Esophagus muscularis mucosa (tissue), 4 donors: ENCODE measurements at regions not wholly inside any gene's neighbourhood (a gene's known extent, or its start where the extent isn't known, plus 50 kb on each side); places are given as distances from the start of the nearest gene placed in this dataset.

ENCODE experiments used
- EP300 ChIP-seq: sonication (generic); formaldehyde crosslinking; IDR thresholded peaks from one replicate; pipeline ENCODE4 v1.6.1; 2017; ENCODE audit warnings: antibody characterized with exemption
- POLR2A ChIP-seq: fragments of 450-650 bp; IDR thresholded peaks from one replicate; pipeline ENCODE4 v1.6.1; 2017; ENCODE audit warnings: antibody characterized with exemption, moderate library complexity, mild to moderate bottlenecking, low read depth
- POLR2AphosphoS5 ChIP-seq, 2 donors: sonication (generic); formaldehyde crosslinking; IDR thresholded peaks; one replicate each; pipeline ENCODE4 v1.6.1; 2017; ENCODE audit warnings: antibody characterized with exemption in 2 of 2
- TF ChIP-seq, protein P1 (sequence below), 3 experiments: fragments of 200-600 bp in 2 of 3; fragments of 450-650 bp in 1 of 3; sonication (generic) in 2 of 3; IDR thresholded peaks; one replicate each; pipeline ENCODE4 v1.5.1; 2017 to 2019; ENCODE audit warnings: antibody characterized with exemption in 3 of 3, mild to moderate bottlenecking in 2 of 3, moderate library complexity in 1 of 3

- TF ChIP-seq, protein P1, sequence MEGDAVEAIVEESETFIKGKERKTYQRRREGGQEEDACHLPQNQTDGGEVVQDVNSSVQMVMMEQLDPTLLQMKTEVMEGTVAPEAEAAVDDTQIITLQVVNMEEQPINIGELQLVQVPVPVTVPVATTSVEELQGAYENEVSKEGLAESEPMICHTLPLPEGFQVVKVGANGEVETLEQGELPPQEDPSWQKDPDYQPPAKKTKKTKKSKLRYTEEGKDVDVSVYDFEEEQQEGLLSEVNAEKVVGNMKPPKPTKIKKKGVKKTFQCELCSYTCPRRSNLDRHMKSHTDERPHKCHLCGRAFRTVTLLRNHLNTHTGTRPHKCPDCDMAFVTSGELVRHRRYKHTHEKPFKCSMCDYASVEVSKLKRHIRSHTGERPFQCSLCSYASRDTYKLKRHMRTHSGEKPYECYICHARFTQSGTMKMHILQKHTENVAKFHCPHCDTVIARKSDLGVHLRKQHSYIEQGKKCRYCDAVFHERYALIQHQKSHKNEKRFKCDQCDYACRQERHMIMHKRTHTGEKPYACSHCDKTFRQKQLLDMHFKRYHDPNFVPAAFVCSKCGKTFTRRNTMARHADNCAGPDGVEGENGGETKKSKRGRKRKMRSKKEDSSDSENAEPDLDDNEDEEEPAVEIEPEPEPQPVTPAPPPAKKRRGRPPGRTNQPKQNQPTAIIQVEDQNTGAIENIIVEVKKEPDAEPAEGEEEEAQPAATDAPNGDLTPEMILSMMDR (IDR thresholded peaks at IDR 0.05), result no peak
- no peak for TF ChIP-seq EP300
- no peak for TF ChIP-seq POLR2AphosphoS5 (IDR thresholded peaks at IDR 0.05)
- no peak for TF ChIP-seq POLR2A
Measured at GRCh38 chr3:145182196-145182911, 978.6 kb downstream of the PLOD2 start.
